CD4-positive, alpha-beta T cell (primary cell): ENCODE measurements at regions not wholly inside any gene's neighbourhood (a gene's known extent, or its start where the extent isn't known, plus 50 kb on each side); places are given as distances from the start of the nearest gene placed in this dataset.

Source experiments
- ATAC-seq: fragments of 200-7000 bp; cut with Tn5 transposase; one replicate; pipeline ENCODE4 v1.10.0; 2022; ENCODE audit warnings: mild to moderate bottlenecking; ENCODE audit not compliant: poor library complexity
- CTCF ChIA-PET: fragments of 350-600 bp; sonication (Branson Sonifier 250); formaldehyde crosslinking; loops from one replicate; lab custom pipeline; 2021; ENCODE audit warnings: antibody characterized with exemption, inconsistent platforms; lab: Charles Lee
- POLR2A ChIA-PET: fragments of 350-600 bp; sonication (Branson Sonifier 250); formaldehyde crosslinking; loops from one replicate; lab custom pipeline; 2021; ENCODE audit warnings: antibody characterized with exemption, inconsistent platforms; lab: Charles Lee
- DNase-seq, 14 experiments: peaks; one replicate each; pipeline ENCODE4 v3.0.0-alpha.2; 2013 to 2020; ENCODE audit warnings: mixed read lengths in 2 of 14
- H3K27ac ChIP-seq, 2 donors: one replicate each; pipeline versions ENCODE4 v1.5.1 to v1.7.0; 2013; ENCODE audit warnings: low read length in 2 of 2, low read depth in 1 of 2, mild to moderate bottlenecking in 1 of 2
- H3K27me3 ChIP-seq, 2 experiments: 1 replicate in 1 of 2; 2 replicates in 1 of 2; pipeline versions ENCODE4 v1.6.1 to v1.7.0; 2013; ENCODE audit warnings: low read length in 2 of 2, control low read depth in 1 of 2, mild to moderate bottlenecking in 1 of 2, moderate library complexity in 1 of 2; ENCODE audit not compliant: insufficient read depth in 2 of 2, control insufficient read depth in 1 of 2
- H3K36me3 ChIP-seq: one replicate; pipeline ENCODE4 v1.6.1; 2013; ENCODE audit warnings: low read length, control low read depth; ENCODE audit not compliant: insufficient read depth
- H3K4me1 ChIP-seq: one replicate; pipeline ENCODE4 v1.6.1; 2013; ENCODE audit warnings: low read length, control low read depth; ENCODE audit not compliant: insufficient read depth
- H3K4me3 ChIP-seq: one replicate; pipeline ENCODE4 v1.5.1; 2013; ENCODE audit warnings: mild to moderate bottlenecking, low read length, moderate library complexity
- H3K9me3 ChIP-seq, 2 experiments: 1 replicate in 1 of 2; 2 replicates in 1 of 2; pipeline versions ENCODE4 v1.6.1 to v1.7.0; 2013; ENCODE audit warnings: low read length in 2 of 2, mild to moderate bottlenecking in 2 of 2, control low read depth in 1 of 2, moderate library complexity in 1 of 2; ENCODE audit not compliant: control insufficient read depth in 1 of 2, insufficient read depth in 1 of 2
- H3K27ac Mint-ChIP-seq: one replicate; pipeline ENCODE4 v1.8.0; 2020; ENCODE audit warnings: mixed read lengths
- H3K27me3 Mint-ChIP-seq: one replicate; pipeline ENCODE4 v1.8.0; 2021; ENCODE audit warnings: mixed read lengths
- H3K36me3 Mint-ChIP-seq: one replicate; pipeline ENCODE4 v1.8.0; 2021; ENCODE audit warnings: low read depth, mixed read lengths
- H3K4me1 Mint-ChIP-seq: one replicate; pipeline ENCODE4 v1.8.0; 2021; ENCODE audit warnings: low read depth, mixed read lengths
- H3K4me3 Mint-ChIP-seq: one replicate; pipeline ENCODE4 v1.8.0; 2020; ENCODE audit warnings: mild to moderate bottlenecking, mixed read lengths
- H3K9me3 Mint-ChIP-seq: one replicate; pipeline ENCODE4 v1.8.0; 2020; ENCODE audit warnings: mixed read lengths
- CTCF ChIP-seq: fragments of 200-600 bp; IDR thresholded peaks from one replicate; pipeline ENCODE4 v1.8.0; 2022; ENCODE audit warnings: antibody characterized with exemption, mild to moderate bottlenecking
- intact Hi-C, 2 experiments: fragments of 100-400 bp; cut with DNase I in 1 of 2; cut with micrococcal nuclease in 1 of 2; formaldehyde crosslinking; loops; one replicate each; pipeline versions ENCODE4 v1.15.1 to v1.9.0; 2023 to 2025; cut with DNase I, micrococcal nuclease

GRCh38 chr21:27674041-27674615, 707.2 kb upstream of the ADAMTS5 start:
- H3K36me3 Mint-ChIP-seq = no peaks in the 10 kb centered on the region
- ATAC-seq = no peak
- ChIA-PET POLR2A (no interaction called here), CTCF (no interaction called here)
- H3K4me1 Mint-ChIP-seq = no peaks in the 10 kb centered on the region
- H3K36me3 ChIP-seq = no peaks in the 10 kb centered on the region
- no peak overlapping the region for H3K27ac Mint-ChIP-seq
- TF ChIP-seq CTCF = no peak
- no peak overlapping the region for H3K27ac ChIP-seq
- H3K4me3 ChIP-seq = no peak overlapping the region
- H3K27me3 Mint-ChIP-seq = no peaks in the 10 kb centered on the region
- intact Hi-C loops = no loop called here
- H3K9me3 ChIP-seq = no peaks in the 10 kb centered on the region
- no peaks in the 10 kb centered on the region for H3K27me3 ChIP-seq
- no peak for DNase-seq
- no peaks in the 10 kb centered on the region for H3K9me3 Mint-ChIP-seq
- no peaks in the 10 kb centered on the region for H3K4me1 ChIP-seq
- no peak overlapping the region for H3K4me3 Mint-ChIP-seq

GRCh38 chr21:27673581-27673980, 706.7 kb upstream of the ADAMTS5 start:
- no peaks in the 10 kb centered on the region for H3K27me3 Mint-ChIP-seq
- Histone ChIP-seq H3K27ac (no peak overlapping the region), H3K4me1 (no peaks in the 10 kb centered on the region), H3K27me3 (no peaks in the 10 kb centered on the region), H3K36me3 (no peaks in the 10 kb centered on the region), H3K4me3 (no peak overlapping the region), H3K9me3 (no peaks in the 10 kb centered on the region)
- POLR2A ChIA-PET = no interaction called here
- DNase-seq (no peak), ATAC-seq (no peak)
- H3K36me3 Mint-ChIP-seq = no peaks in the 10 kb centered on the region
- no peaks in the 10 kb centered on the region for H3K9me3 Mint-ChIP-seq
- CTCF ChIA-PET = no interaction called here
- H3K4me3 Mint-ChIP-seq = no peak overlapping the region
- intact Hi-C loops = no loop called here
- H3K27ac Mint-ChIP-seq = no peak overlapping the region
- no peak for TF ChIP-seq CTCF
- no peaks in the 10 kb centered on the region for H3K4me1 Mint-ChIP-seq

- ChIA-PET POLR2A (no interaction called here), CTCF (no interaction called here)
- no peak overlapping the region for H3K27ac Mint-ChIP-seq
- intact Hi-C loops = no loop called here
- Histone ChIP-seq H3K4me1 (no peaks in the 10 kb centered on the region), H3K9me3 (no peaks in the 10 kb centered on the region), H3K36me3 (no peaks in the 10 kb centered on the region), H3K27ac (no peak overlapping the region), H3K27me3 (no peaks in the 10 kb centered on the region), H3K4me3 (no peak overlapping the region)
- DNase-seq (no peak), ATAC-seq (no peak)
- H3K27me3 Mint-ChIP-seq = no peaks in the 10 kb centered on the region
- no peaks in the 10 kb centered on the region for H3K4me1 Mint-ChIP-seq
- no peaks in the 10 kb centered on the region for H3K36me3 Mint-ChIP-seq
- H3K9me3 Mint-ChIP-seq = no peaks in the 10 kb centered on the region
- no peak overlapping the region for H3K4me3 Mint-ChIP-seq
- TF ChIP-seq CTCF = no peak
Measured at GRCh38 chr21:27671207-27671606, 704.3 kb upstream of the ADAMTS5 start.
